Renal cortex interstitium (tissue), 11 donors: ENCODE measurements at regions not wholly inside any gene's neighbourhood (a gene's known extent, or its start where the extent isn't known, plus 50 kb on each side); places are given as distances from the start of the nearest gene placed in this dataset.
"Not testable (repeated sequence)": the region's sequence is repeated elsewhere in the genome, so short reads cannot be mapped to it uniquely, and the experiment has no call there.

Source experiments
- DNase-seq, 11 donors: peaks; one replicate each; pipeline ENCODE4 v3.0.0-alpha.2; 2013; ENCODE audit warnings: low read depth in 9 of 11, low spot score in 4 of 11; ENCODE audit errors: extremely low read depth in 1 of 11

- no peak for DNase-seq
Measured at GRCh38 chr1:55775007-55775406, 559.8 kb upstream of the USP24 start.

- no peak for DNase-seq
Measured at GRCh38 chr1:55774446-55774845, 559.3 kb upstream of the USP24 start.

- DNase-seq: no peak
Measured at GRCh38 chr1:55773211-55773940, 558.2 kb upstream of the USP24 start.

- DNase-seq: no peak
Measured at GRCh38 chr1:55768327-55768952, 553.3 kb upstream of the USP24 start.

- no peak for DNase-seq
Measured at GRCh38 chr1:55767171-55767570, 552.0 kb upstream of the USP24 start.

- DNase-seq: not testable (repeated sequence)
Measured at GRCh38 chr1:55765505-55765904, 550.3 kb upstream of the USP24 start.

- DNase-seq: no peak
Measured at GRCh38 chr1:55751776-55752175, 536.6 kb upstream of the USP24 start.

- DNase-seq: no peak
Measured at GRCh38 chr1:55750628-55750995, 535.4 kb upstream of the USP24 start.

GRCh38 chr1:55749975-55750627 lies 534.9 kb upstream of the USP24 start:
- peak in 2 of 11 donors; percentile 10 to 15 for DNase-seq

- DNase-seq: no peak
Measured at GRCh38 chr1:55747408-55747841, 532.3 kb upstream of the USP24 start.

- DNase-seq: no peak
Measured at GRCh38 chr1:55746710-55747109, 531.5 kb upstream of the USP24 start.

GRCh38 chr1:55741516-55741915 lies 526.4 kb upstream of the USP24 start:
- DNase-seq: peak in 7 of 11 donors; percentile 39 to 60 (median 55)

- DNase-seq: no peak
Measured at GRCh38 chr1:55735106-55735505, 519.9 kb upstream of the USP24 start.

GRCh38 chr1:55726994-55727393 lies 511.8 kb upstream of the USP24 start:
- no peak for DNase-seq

GRCh38 chr1:55725378-55725777 lies 510.2 kb upstream of the USP24 start:
- DNase-seq: no peak

GRCh38 chr1:55724551-55725325 lies 509.6 kb upstream of the USP24 start:
- no peak for DNase-seq

- no peak for DNase-seq
Measured at GRCh38 chr1:55723001-55723400, 507.8 kb upstream of the USP24 start.

GRCh38 chr1:55720261-55720660 lies 505.1 kb upstream of the USP24 start:
- DNase-seq: no peak

GRCh38 chr1:55718758-55719671 lies 503.9 kb upstream of the USP24 start:
- DNase-seq: no peak
